Type B pancreatic cell (in vitro differentiated cells): ENCODE measurements at regions not wholly inside any gene's neighbourhood (a gene's known extent, or its start where the extent isn't known, plus 50 kb on each side); places are given as distances from the start of the nearest gene placed in this dataset.

ENCODE experiments used
- DNase-seq: peaks from one replicate; pipeline ENCODE4 v3.0.0; 2021; ENCODE audit warnings: mixed read lengths; ENCODE audit not compliant: unreplicated experiment; ENCODE audit errors: extremely low spot score
- H3K27ac Mint-ChIP-seq: 2 replicates; pipeline ENCODE4 v1.8.0; 2021; ENCODE audit warnings: mild to moderate bottlenecking, mixed read lengths
- H3K27me3 Mint-ChIP-seq: 2 replicates; pipeline ENCODE4 v1.8.0; 2021; ENCODE audit warnings: mixed read lengths
- H3K36me3 Mint-ChIP-seq: 2 replicates; pipeline ENCODE4 v1.8.0; 2021; ENCODE audit warnings: mixed read lengths
- H3K4me1 Mint-ChIP-seq: one replicate; pipeline ENCODE4 v1.8.0; 2021; ENCODE audit warnings: mixed read lengths; ENCODE audit not compliant: unreplicated experiment
- H3K4me3 Mint-ChIP-seq: 2 replicates; pipeline ENCODE4 v1.8.0; 2021; ENCODE audit warnings: mild to moderate bottlenecking, mixed read lengths
- H3K9me3 Mint-ChIP-seq: 2 replicates; pipeline ENCODE4 v1.8.0; 2021; ENCODE audit warnings: mixed read lengths
- TF ChIP-seq, protein P1 (sequence below): fragments of 200-600 bp; sonication (generic); conservative IDR thresholded peaks from 2 replicates; pipeline ENCODE4 v1.5.0; 2021; ENCODE audit warnings: antibody characterized with exemption, mild to moderate bottlenecking

GRCh38 chr15:80321853-80322252 lies 69.8 kb upstream of the CTXND1 start:
- TF ChIP-seq, protein P1, sequence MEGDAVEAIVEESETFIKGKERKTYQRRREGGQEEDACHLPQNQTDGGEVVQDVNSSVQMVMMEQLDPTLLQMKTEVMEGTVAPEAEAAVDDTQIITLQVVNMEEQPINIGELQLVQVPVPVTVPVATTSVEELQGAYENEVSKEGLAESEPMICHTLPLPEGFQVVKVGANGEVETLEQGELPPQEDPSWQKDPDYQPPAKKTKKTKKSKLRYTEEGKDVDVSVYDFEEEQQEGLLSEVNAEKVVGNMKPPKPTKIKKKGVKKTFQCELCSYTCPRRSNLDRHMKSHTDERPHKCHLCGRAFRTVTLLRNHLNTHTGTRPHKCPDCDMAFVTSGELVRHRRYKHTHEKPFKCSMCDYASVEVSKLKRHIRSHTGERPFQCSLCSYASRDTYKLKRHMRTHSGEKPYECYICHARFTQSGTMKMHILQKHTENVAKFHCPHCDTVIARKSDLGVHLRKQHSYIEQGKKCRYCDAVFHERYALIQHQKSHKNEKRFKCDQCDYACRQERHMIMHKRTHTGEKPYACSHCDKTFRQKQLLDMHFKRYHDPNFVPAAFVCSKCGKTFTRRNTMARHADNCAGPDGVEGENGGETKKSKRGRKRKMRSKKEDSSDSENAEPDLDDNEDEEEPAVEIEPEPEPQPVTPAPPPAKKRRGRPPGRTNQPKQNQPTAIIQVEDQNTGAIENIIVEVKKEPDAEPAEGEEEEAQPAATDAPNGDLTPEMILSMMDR, result no peak
- Mint-ChIP-seq H3K27me3 (peaks cover 8% of the 10 kb centered on the region), H3K27ac (no peak overlapping the region)

GRCh38 chr15:80323285-80323684 lies 71.3 kb upstream of the CTXND1 start:
- Mint-ChIP-seq H3K9me3 (no peaks in the 10 kb centered on the region), H3K4me1 (no peaks in the 10 kb centered on the region), H3K4me3 (no peak overlapping the region), H3K27me3 (peaks cover 4% of the 10 kb centered on the region), H3K27ac (no peak overlapping the region), H3K36me3 (no peaks in the 10 kb centered on the region)
- TF ChIP-seq, protein P1, result peak; percentile 68
- DNase-seq, result no peak

More at GRCh38 chr15:80321853-80322252, 69.8 kb upstream of the CTXND1 start:
- Mint-ChIP-seq H3K9me3 (no peaks in the 10 kb centered on the region), H3K36me3 (no peaks in the 10 kb centered on the region), H3K4me1 (no peaks in the 10 kb centered on the region), H3K4me3 (no peak overlapping the region)
- no peak for DNase-seq

- H3K4me3 Mint-ChIP-seq, result no peak overlapping the region
- no peak overlapping the region for H3K27ac Mint-ChIP-seq
- no peaks in the 10 kb centered on the region for H3K36me3 Mint-ChIP-seq
- no peaks in the 10 kb centered on the region for H3K4me1 Mint-ChIP-seq
- H3K9me3 Mint-ChIP-seq, result no peaks in the 10 kb centered on the region
- TF ChIP-seq, protein P1, result no peak
- no peak for DNase-seq
- peaks cover 8% of the 10 kb centered on the region for H3K27me3 Mint-ChIP-seq
Measured at GRCh38 chr15:80324545-80325080, 72.6 kb upstream of the CTXND1 start.

DNA sequence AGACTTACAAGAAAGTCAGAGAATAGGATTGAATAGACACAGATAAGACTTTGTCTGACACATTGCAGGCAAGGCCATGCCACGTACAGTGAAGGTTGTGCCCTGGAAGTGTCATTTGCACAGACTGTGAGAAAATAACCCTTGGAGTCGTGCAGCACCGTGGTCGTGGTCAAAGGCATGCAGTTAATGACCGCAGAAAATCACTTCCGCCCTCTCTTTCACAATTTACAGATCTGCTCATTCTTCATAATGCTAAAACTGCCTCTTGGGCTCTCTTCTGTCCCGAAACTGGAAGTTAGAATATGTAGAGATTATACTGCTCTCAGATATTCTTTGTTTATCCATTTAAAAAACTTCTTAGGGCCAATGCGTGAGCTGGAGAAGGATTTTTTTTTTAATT lies 73.2 kb upstream of the CTXND1 start:
- Mint-ChIP-seq H3K4me3 (no peak overlapping the region), H3K36me3 (no peaks in the 10 kb centered on the region), H3K4me1 (no peaks in the 10 kb centered on the region), H3K9me3 (no peaks in the 10 kb centered on the region), H3K27ac (no peak overlapping the region), H3K27me3 (peaks cover 8% of the 10 kb centered on the region)
- no peak for DNase-seq
- TF ChIP-seq, protein P1, result no peak

DNA sequence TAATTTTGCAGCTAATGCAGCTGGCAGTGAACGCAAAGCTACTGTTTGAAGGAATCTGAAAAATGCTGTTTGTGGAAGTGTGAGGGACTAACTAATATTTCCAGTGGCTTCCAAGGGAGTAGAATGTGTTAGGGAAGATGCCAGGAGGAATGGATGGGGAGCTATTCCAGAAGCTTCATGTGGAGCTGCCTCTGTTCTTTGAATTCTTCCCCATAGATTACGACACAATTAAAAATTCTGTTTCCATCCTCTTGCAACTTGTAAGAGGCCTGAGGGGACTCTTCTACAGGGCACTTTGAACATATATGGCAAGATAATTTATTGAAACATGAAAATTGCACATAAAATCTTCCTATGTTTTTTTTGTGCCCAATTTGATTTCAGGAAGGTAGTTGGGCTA lies 74.3 kb upstream of the CTXND1 start:
- H3K36me3 Mint-ChIP-seq, result no peaks in the 10 kb centered on the region
- no peak overlapping the region for H3K4me3 Mint-ChIP-seq
- no peak for DNase-seq
- H3K27ac Mint-ChIP-seq, result no peak overlapping the region
- TF ChIP-seq, protein P1, result no peak
- H3K4me1 Mint-ChIP-seq, result no peaks in the 10 kb centered on the region
- H3K27me3 Mint-ChIP-seq, result peaks cover 5% of the 10 kb centered on the region
- H3K9me3 Mint-ChIP-seq, result no peaks in the 10 kb centered on the region

GRCh38 chr15:80328496-80328895 lies 75.7 kb upstream of the ARNT2 start:
- Mint-ChIP-seq H3K27me3 (peaks cover 5% of the 10 kb centered on the region), H3K9me3 (no peaks in the 10 kb centered on the region), H3K36me3 (no peaks in the 10 kb centered on the region), H3K27ac (no peak overlapping the region), H3K4me1 (no peaks in the 10 kb centered on the region), H3K4me3 (no peak overlapping the region)
- no peak for DNase-seq
- TF ChIP-seq, protein P1, result no peak
